8988T (cell line): ENCODE measurements at regions not wholly inside any gene's neighbourhood (a gene's known extent, or its start where the extent isn't known, plus 50 kb on each side); places are given as distances from the start of the nearest gene placed in this dataset.
A peak's percentile ranks its signal among the peaks of the same experiment; 100 is the strongest.

ENCODE experiments used
- DNase-seq: peaks from one replicate; pipeline ENCODE4 v3.0.0; 2011

DNA sequence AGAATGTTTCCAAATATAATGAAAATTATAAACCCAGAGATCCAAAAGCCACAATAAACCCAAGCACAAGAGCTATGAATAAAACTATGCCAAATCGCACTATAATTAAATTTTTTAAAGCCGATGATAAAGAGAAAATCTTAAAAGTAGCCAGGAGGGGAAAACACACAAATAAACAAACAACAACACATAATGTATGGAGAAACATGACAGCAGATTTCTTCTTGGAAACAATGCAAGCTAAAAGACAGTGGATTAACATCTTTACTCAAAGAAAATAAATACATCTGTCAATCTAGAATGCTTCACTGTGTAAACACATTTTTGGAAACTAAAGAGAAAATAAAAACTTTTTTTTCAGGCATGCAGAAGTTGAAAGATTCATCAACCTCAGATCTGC lies 53.0 kb upstream of the SMOX start:
- no peak for DNase-seq

DNA sequence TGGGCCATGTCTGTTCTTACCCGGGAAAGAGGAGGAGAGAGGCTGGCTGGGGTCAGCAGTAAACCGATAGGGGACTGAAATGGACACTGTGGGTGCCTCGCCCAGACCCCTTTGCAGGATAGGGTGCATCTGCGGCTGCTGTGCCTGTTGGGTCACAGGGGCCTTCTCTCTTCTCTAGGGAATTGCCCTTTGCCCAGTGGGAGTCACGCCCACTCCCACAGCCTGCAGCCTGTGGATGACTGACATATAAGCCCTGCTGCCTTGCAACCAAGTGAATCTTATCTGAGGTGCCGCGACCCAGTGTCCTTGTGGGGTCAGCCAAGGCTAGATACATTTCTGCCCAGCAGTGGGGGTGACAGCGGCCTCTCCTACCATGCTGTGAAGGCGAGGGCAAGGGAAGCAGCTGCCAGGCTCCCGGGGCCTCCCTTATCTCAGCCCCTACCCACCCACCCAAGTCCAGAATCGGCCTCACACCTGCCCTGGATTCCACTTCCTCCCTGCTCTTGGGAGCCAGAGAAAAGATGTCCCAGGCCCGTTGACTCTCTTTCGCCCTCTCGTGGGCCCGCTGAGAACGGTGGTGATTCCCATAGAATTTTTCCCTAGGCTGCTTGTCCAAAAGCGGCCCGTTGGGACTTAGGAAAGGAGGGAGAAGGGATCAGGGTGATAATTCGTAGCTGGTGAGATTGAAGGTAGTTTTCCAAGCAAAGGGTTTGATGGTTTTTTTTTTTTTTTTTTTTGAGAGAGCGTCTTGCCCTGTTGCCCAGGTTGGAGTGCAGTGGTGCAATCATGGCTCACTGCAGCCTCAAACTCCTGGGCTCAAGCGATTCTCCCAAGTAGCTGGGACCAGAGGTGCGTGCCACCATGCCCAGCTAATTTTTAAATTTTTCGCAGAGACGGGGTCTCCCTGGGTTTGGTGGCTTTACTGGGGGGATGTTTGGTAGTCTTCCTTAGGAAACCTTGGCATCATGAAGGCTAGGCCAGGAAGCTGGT lies 56.8 kb upstream of the SMOX start:
- peak; percentile 68 for DNase-seq

DNA sequence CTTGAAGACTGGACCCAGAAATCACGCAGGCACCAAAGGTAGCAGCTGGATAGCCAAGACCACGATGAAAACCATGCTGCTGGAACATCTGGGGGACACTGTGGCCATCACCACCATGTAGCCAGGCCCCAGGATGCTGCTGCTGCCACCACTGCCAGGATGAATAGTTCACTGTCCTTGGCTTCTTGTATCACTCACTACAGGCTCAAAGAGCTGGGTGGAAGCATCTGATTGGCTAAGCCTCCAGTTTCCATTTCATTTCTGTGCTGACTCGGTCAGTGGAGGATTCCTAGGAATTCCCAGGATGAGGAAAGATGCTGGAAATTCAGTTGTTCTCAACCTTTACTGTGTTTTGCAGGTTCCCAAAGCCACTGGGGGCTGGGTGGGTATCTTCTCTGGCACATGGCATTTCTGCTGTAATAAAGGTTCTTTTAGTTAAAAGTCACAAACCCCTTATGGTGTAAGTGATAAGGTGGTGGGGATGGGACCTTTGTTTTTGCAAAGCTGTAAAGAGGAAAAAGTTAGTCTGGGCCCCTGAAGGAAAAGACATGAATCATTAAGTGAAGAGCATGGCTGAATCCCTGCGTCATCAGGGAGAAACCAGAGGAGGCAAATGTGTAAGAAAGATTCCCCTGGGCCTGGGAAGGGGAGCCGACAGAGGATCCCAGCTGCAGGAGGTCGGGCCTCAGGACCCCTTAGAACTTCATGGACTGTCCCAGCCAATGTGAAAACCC lies 57.7 kb upstream of the SMOX start:
- DNase-seq, result no peak

DNA sequence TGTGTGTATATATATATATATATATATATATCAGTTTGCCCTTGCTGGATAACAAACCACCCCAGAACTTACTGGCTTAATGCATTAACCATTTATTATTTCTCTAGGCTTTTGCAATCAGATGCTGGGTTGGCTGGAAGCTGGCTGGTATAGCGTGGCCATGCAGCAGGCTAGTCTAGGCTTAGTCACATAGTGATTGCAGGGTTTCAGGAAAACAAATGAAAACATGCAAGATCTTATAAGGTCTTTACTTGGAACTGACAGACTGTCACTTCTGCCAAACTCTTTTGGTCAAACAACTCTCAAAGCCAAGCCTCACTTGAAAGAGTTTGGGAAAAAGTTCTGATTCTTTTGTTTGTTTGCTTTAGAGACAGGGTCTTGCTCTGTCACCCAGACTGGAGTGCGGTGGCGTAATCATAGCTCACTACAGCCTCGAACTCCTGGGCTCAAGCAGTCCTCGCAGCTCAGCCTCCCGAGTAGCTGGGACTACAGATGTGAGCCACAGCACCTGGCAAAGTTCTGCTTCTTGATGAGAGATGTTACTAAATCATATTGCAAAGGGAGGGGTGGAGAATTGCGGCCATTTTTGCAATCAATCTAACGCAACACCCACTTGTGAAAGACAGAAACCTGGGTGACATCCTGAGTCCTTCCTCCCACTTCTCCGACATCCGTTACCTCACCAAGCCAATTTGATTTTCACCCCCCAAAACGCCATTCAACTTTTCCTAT lies 58.7 kb upstream of the SMOX start:
- DNase-seq, result no peak

DNA sequence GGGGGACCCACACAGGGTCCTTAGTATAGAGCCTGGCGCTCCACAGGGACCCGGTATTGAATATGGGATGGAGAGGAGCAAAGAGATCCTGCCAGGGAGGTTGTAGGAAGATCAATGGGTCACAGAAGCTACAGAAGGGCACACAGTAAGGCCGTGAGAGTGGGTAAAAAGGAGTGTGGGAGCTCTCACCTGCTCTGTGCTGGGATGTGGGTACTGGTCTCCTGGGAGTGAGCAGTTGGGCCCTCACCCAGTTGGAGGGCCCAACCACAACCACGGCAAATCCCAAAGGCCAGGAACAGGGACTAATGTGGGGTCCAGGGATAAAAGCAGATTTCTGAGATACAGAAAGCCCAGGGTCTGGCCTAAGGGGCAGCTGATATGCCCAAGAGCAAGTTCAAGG lies 59.9 kb upstream of the SMOX start:
- DNase-seq, result no peak

DNA sequence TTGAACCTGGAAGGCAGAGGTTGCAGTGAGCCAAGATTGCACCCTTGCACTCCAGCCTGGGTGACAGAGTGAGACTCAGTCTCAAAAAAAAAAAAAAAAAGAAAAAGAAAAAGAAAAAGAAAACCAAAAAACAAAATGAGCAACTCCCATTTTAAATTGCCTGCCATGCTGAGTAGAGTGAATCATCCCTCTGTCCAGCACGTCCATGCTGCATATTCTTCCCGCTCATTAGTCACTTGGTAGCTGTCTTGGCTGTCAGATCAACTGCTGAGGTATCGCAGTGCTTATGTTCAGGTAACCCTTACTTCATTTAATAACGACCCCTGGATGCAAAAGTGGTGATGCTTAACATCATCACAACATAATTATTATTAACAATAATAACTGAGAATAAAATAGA lies 60.7 kb upstream of the SMOX start:
- no peak for DNase-seq

DNA sequence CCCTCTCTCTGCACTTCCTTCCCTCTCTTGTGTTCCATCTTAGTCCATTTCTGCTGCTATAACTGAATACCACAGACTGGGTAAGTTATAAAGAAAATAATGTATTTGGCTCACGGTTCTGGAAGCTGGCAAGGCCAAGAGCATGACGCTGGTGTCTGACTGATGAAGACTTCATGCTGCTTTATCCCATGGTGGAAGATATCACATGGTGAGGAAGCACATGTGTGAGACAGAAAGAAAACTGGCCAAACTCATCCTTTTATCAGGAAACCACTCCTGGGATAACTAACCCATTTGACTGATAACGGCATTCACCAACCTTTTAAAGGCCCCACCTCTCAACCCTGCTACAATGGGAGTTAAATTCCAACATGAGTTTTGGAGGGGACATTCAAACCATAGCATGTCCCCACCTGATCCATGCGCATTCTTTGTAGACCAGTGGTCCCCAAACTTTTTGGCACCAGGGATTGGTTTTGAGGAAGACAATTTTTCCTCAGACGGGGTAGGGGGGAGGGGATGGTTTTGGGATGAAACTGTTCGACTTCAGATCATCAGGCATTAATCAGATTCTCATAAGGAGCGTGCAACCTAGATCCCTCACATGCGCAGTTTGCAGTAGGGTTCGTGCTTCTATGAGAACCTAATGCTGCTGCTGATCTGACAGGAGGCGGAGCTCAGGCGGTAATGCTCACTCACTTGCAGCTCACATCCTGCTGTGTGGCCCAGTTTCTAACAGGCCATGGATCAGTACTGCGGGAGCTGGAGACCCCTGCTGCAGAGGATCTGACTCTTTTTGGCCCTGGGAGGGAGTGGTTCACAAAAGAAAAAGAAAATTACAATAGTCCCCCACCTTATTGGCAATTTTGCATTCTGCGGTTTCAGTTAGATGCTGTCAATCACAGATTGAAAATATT lies 61.6 kb upstream of the SMOX start:
- DNase-seq, result no peak

DNA sequence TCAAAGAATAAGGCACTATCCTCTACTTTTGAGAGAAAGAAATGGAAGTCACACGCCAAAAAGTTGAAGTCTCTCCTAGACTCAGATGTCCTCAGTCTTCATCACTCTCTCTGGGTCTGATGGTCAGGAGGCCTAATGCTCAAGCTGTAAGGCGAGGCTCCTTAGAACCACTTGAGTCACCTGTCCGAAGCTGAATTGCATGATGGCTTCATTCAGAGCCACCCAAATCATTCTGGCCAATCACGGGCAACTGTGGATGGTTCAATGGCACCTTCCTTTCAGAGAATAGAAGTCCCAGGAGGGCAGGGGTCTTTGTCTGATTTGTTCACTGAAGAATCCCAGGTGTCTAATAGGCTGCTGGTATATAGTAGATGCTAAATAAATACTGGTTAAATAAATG lies 63.9 kb upstream of the SMOX start:
- no peak for DNase-seq

DNA sequence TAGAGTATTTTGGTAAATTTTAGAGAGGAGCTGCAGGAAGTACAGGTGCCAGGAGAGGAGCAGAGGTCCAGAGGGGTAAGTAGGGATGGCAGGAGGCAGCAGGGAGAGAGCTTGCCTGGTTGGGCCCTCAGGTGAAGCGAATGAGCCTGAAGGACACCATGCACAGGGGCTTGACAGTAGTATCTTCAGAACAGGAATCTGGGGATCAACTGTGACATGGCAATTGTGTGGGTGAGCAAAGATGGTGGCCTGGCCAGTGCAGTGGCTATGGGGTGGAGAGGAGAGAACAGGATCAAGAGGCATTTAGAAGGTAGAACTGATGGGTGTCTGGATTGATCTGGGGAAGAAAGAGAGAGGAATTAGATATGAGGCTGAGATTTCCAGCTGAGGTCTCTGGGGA lies 64.5 kb upstream of the SMOX start:
- no peak for DNase-seq

DNA sequence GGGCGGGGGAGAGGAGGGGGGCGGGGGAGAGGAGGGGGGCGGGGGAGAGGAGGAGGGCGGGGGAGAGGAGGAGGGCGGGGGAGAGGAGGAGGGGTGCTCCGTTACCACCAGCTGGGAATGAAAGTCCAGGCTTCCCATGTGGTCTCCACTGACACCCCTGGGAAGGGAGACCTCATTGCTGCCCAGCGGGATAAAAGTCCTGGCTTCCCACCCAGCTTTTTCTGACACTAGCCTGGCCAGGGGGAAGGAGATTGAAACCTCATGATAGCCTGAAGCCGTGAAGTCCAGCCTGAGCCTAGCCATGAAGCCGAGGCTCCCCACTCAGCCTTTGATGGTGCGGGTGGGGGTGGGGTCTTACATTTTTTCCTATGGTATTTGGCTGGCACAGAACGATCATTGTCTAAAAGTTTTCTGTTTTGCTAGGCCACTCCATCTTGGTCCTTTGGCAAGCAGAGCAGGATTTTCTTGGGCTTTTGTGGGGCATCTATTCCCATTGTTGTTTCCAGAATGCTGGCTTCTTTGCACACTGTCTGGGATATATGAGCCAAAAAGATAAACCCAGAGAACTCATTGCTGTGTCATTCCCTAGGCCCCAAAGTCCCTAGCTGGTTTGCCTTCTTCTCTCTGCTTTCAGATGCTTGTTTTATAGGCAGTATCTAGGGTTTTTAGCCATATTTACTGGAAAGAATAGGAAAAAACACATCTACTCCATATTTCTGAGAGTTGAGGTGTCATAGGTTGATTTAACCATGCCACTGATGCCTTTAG lies 65.3 kb upstream of the SMOX start:
- no peak for DNase-seq

DNA sequence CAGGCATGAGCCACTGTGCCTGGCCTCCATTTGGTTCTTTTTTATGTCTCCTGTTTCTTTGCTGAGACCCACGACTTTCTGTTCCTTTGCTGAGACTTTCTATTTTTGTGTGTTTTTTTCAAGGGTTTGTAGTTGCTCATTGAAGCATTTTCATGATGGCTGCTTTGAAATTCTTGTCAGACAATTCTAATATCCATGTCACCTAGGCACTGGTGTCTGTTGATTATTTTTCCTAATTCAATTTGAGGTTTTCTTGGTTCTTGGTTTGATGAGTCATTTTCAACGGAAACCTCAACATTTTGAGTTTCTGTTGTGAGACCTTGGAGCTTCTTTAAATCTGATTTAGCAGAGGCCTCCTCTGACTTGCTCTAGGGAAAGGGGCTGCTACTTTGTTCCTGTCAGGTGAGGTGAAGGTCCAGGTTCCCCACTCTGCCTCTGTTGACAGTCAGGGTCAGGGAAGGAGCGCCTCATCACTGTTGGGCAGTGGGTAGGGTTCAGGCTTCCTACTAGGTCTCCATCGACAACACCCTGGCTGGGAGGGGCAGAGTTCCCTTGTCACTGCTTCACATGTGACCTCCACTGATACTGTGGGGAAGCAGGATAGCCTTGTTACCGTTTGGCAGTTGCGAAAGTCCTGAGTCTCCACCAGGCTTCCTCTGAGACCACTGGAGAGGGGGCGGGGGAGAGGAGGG lies 66.1 kb upstream of the SMOX start:
- DNase-seq, result no peak

DNA sequence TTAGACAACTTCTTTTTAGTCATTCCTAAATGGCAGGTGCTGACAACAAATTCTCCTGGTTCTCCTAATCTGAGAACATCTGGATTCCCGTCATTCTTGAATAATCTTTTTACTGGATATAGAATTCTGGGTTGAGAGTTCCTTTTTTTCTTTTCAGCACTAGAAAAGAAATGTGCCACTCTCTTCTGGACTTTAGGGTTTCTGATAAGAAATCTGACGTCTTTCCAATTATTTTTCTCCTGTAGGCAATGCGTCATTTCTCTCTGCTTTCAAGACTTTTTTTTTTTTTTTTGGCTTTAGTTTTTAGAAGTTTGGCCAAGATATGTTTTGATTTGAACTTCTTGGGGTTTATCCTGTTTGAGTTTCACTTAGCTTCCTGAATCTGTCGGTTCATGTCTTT lies 66.1 kb upstream of the RNF24 start:
- no peak for DNase-seq

DNA sequence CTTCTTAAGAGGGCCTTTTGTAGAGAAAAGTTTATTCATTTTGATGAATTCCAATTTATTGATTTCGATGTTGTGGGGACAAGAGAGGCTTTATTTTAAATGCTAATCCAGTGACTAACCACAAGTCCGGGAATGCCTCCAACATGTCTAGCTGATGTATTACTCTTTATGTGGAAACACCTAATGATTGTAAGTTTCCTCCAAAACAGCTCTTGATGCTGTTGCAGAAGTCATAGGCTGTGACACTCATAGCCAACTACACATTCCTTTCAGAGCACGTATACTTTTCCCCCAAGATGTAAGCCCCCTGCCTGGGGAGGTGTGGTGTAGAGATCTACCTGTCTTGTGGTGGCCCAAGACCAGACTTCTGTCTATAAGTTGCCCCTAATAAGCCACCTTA lies 61.3 kb upstream of the RNF24 start:
- DNase-seq, result no peak

DNA sequence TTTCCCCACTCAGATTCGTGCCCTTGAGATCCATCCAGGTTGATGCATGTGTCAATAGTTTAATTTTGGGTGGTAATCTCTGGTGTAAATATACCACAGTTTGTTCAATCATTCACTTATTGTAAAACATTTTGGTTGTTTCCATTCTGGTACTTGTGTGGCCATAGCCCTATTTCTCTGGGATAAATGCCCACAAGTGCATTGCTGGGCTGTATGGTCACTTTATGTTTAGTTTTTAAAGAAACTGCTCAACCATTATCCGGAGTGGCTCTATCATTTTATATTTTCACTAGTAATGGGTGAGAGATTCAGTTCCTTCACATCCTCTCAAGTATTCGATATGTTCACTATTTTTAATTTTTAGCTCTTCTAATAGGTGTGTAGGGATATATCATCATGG lies 60.7 kb upstream of the RNF24 start:
- DNase-seq, result no peak

DNA sequence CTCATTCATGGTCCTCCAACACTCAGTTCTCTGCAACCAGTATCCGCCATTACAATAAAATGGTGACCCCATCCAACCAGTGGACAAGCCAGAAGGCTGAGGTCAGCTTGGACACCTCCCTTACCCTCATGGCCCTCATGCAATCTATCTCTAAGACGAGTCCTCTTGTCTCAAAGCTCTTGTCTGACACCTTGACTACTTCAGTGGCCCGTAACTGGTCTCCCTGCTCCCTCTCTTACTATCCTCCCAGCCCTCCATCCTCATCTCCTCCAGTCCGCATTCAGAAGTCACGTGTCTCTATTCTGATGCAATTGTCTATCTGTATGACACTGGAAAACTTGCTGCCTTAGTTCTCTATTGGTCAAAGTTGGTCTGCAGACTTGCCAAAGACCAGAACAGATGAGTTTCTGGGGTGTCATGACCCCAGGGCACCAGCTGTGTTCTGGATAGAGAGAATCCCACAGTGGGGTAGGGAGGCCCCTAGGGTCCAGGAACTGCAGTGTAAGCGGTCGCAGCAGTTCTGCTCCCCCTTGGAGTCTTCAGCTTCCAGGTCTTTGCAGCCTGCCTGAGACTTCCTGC lies 59.6 kb upstream of the RNF24 start:
- no peak for DNase-seq

DNA sequence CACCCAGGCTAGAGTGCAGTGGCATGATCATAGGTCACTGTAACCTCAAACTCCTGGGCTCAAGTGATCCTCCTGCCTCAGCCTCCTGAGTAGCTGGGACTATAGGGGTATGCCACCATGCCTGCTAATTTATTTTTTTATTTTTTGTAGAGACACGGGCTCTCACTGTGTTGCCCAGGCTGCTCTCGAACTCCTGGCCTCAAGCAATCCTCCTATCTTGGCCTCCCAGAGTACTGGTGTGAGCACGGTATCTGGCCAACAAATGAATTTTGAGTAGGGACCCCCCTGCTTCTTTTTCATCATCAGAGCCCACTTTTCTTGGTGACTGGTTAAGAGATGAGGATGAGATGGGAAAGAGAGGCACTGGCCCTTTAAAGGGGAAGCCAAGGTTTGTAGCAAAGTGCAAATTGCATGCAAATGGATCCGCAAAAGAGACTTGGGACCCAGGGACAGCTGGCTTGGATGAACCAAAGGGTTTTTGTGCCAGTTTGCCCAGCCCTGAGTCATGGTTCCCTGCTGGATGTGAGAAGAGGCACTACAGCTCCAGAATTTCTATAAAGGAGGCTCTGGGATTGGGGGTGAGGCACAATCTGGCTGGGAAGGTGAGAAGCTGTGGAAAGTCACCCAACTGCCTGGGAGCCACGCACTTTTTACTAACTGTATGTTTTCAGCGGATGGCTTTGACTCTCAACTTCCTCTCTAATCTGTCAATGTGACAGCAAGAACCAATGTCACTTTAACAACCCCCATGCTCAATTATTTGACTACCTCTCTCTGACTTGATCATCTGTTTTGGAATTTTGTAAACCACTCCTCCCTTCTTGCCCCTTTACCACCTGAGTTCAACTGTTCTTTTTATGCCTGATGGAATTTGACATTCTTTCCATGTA lies 58.7 kb upstream of the RNF24 start:
- DNase-seq, result no peak

DNA sequence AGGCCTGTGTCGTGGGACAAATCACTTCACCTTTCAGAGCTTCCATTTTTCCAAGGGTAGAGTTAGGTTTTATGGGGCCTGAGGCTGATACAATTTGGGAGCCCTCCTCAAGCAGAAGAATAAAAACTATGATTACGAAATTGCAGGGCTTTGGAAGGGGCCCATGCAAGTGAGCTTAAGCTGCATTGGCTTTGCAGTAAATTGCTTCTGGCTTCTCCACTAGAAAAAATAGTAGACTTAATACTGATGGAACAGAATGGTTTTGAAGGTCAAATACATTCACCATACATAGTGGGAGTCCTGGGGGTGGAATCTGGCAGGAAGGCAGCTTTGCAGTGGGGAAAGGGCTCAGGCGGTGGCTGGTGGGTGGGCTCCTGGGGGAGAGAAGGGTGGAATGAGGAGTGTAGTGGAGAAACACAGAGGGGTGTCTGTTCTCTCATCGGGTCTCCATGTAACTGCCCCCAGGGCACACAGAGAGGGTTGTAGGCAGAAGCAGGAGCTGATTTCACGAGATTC lies 55.9 kb upstream of the RNF24 start:
- DNase-seq, result no peak

DNA sequence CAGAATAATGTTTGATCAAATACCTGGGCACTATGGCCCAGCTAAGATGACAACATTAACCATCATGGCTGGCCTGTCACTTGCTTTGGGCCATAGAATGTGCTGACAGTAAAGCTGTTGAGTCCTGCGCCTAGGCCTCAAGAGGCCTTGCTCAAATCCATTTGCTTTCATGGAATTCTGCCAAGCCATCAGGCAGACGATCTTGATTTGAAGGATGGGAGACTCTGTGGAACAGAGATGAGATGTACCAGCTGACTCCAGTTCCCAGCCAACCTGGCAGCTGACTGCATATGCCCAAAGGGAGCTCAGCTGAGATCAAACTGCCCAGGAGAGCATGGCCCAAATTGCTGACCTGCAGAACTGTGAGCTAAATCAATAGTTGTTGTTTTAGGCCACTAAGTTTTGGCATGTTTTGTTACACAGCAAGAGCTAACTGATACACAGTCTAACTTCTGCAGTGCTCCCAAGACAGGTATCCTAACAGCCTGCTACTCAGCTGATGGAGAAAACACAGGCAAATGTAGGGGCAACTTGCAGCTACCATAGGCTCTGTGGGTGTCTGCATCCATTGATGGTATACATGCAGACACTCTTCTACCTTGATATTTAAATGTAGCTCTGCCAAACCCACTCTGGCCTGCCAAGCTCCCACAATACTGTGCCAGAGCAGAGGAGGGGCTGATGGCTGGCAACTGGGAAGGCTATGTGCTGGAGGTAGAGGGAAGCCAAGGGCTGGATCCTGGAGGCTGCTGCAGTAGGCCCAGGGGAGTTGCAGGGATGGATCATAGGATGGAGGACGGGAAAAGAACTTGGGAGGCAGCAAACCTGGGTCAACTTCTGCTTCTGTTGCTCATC lies 55.2 kb upstream of the RNF24 start:
- DNase-seq, result no peak
